Islet precursor cell (in vitro differentiated cells): ENCODE measurements at regions not wholly inside any gene's neighbourhood (a gene's known extent, or its start where the extent isn't known, plus 50 kb on each side); places are given as distances from the start of the nearest gene placed in this dataset.
"Not testable (repeated sequence)": the region's sequence is repeated elsewhere in the genome, so short reads cannot be mapped to it uniquely, and the experiment has no call there.

Source experiments
- DNase-seq: peaks from one replicate; pipeline ENCODE4 v3.0.0-alpha.2; 2018

- no peak for DNase-seq
Observed at GRCh38 chr11:23155503-23155902, 295.2 kb upstream of the CCDC179 start.

- DNase-seq: no peak
Observed at GRCh38 chr11:23164022-23164421, 303.7 kb upstream of the CCDC179 start.

GRCh38 chr11:23166376-23166775 is 306.1 kb upstream of the CCDC179 start:
- DNase-seq: no peak

GRCh38 chr11:23179609-23180008 is 319.3 kb upstream of the CCDC179 start:
- no peak for DNase-seq

GRCh38 chr11:23181022-23181807 is 320.9 kb upstream of the CCDC179 start:
- DNase-seq: no peak

- no peak for DNase-seq
Observed at GRCh38 chr11:23192256-23192655, 332.0 kb upstream of the CCDC179 start.

- DNase-seq: no peak
Observed at GRCh38 chr11:23201936-23202522, 341.8 kb upstream of the CCDC179 start.

GRCh38 chr11:23202611-23203010 is 342.3 kb upstream of the CCDC179 start:
- DNase-seq: no peak

GRCh38 chr11:23205156-23205871 is 345.0 kb upstream of the CCDC179 start:
- DNase-seq: no peak

- no peak for DNase-seq
Observed at GRCh38 chr11:23206741-23207336, 346.6 kb upstream of the CCDC179 start.

GRCh38 chr11:23211221-23211620 is 350.9 kb upstream of the CCDC179 start:
- DNase-seq: no peak

GRCh38 chr11:23212807-23213206 is 352.5 kb upstream of the CCDC179 start:
- no peak for DNase-seq

GRCh38 chr11:23217072-23217471 is 356.8 kb upstream of the CCDC179 start:
- DNase-seq: no peak

GRCh38 chr11:23220086-23220485 is 359.8 kb upstream of the CCDC179 start:
- not testable (repeated sequence) for DNase-seq

- DNase-seq: no peak
Observed at GRCh38 chr11:23221366-23221765, 361.1 kb upstream of the CCDC179 start.

GRCh38 chr11:23226331-23227077 is 366.2 kb upstream of the CCDC179 start:
- DNase-seq: no peak

GRCh38 chr11:23227078-23227445 is 366.8 kb upstream of the CCDC179 start:
- DNase-seq: no peak

GRCh38 chr11:23232652-23233051 is 372.4 kb upstream of the CCDC179 start:
- DNase-seq: no peak

GRCh38 chr11:23233075-23233474 is 372.8 kb upstream of the CCDC179 start:
- no peak for DNase-seq

- no peak for DNase-seq
Observed at GRCh38 chr11:23236826-23237555, 376.7 kb upstream of the CCDC179 start.

GRCh38 chr11:23252426-23252825 is 392.2 kb upstream of the CCDC179 start:
- DNase-seq: no peak

- DNase-seq: no peak
Observed at GRCh38 chr11:23257088-23257487, 396.8 kb upstream of the CCDC179 start.
